ENCODE measurements at regions not wholly inside any gene's neighbourhood (a gene's known extent, or its start where the extent isn't known, plus 50 kb on each side); places are given as distances from the start of the nearest gene placed in this dataset.
A peak's percentile ranks its signal among the peaks of the same experiment; 100 is the strongest.

DNA sequence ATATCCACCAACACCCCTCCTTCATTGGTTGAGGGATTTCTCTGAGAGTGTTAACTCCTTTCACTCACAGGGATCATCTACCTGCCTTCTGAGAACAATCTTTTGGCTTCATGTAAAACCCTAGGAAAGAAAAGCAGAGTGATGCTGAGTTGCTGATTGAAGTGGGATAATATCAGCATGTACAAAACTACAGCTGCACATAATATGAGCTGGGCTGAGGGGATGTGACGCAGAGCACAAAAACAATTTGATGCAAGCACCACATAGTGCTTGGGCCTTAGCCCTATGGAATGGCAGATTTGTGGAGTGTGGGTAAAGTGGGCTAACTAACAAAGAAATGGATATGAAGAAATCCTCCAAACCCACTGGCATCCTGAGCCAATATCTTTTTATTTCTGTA lies 267.6 kb upstream of the KCNH8 start:
- DNase-seq = no peak

DNA sequence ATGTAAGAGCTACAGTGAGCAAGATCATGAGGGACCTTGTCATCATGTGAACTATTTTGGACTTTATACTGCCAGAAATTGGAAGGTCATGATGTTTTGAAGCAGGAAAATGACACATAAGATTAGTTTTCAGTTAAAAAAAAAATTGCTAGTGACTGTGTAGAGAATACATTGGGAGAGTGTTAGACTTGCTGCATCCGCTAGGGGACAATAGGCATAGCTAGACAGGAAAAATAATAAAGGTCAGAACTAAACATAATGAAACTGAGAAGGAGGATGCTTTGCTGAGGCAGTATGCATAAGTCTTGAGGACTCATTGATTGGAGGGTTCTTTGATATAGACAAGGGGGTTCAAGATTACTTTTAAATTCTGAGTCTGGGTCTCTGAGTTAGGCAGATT lies 275.8 kb upstream of the KCNH8 start:
- DNase-seq = no peak

DNA sequence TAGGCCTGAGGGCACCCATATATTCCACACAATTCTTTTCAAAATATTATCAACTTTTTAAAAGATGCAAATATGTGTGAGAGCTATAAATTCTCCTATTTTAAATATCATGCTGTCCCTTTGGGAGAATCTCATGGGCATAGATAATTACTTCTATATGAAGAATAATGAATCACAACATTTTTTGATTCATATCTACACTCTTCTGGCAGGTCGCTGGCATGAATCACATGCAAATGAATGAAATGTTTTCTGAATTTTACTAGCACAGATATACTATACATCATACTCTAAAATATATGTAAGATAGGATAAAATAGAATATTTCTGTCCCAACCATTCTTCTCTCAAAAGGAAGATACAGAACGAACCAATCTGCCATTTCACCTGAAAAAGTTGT lies 277.7 kb upstream of the KCNH8 start:
- no peak for DNase-seq

DNA sequence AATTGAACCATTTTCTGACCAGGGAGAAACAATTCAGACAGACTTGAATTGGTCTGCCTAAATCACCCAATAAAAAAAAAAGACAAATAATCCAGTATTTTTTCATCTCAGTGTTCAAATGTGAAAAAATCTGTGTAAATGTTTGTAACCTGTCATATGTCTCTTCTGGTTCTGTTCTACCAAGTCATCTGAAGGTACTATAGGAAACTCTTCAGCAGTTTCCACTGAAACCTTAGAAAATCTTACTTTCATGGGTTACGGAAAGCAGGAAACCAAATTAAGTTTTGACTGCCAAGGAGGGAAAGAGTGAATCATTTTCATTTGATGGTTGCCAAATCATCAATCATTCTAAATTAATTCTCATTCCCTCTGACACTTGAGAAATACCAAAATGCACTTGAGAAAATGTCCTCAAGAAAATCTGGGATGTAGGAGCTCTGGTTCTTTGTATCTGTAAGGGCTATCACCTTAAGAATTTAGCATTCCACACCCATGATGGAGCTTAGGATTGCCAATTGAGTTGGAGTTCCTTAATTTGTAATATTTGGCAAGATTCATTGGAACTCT lies 278.2 kb upstream of the KCNH8 start:
- no peak for DNase-seq

DNA sequence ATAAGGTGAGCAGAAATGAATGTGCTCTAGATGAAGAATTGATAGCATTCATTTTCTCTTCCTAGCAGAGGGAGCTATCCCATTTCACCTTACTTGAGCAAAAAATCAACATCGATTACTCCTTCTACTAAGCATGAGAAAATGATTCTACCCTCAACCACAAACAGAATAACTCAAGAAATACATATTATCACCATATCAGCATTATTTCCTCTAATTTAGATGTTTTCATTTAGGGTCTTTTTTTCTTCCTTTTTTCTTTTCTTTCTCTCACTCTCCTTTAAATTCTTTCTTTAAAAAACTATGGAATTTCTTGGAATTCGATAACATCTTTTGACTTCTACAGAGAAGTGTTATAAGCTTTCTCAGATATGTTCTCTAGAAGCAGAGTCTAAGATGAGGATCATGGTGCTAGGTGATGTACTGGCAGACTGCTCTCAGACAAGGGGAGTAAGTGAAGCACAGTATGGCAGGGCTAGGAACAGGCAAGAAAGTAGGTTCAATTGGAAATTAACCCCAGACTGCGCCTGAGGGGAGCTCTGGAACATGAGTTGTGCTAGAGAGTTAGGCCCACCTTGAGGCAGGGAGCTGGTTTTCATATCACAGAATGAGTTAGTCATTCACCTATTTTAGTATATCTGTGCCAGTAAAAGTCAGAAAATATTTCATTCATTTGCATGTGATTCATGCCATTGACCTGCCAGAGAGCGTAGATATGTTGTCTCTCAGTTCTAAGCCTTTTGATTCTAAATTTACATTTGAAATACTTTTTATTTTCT lies 279.2 kb upstream of the KCNH8 start:
- no peak for DNase-seq

DNA sequence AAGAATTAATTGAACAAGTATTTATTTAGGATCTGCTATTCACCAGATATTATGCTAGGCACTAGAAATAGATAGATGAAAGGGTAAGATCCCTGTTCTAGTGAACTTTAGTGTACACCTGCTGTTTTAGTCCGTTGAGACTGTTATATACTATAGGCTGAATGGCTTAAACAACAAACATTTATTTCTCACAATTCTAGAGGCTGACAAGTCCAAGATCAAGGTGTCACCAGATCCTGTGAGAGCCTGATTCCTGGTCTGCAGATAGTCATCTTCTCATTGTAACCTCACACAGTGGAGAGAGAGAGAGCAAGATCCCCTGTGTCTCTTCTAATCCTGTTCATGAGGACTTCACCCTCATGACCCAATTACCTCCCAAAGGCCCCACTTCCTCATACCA lies 281.4 kb upstream of the KCNH8 start:
- DNase-seq = no peak

DNA sequence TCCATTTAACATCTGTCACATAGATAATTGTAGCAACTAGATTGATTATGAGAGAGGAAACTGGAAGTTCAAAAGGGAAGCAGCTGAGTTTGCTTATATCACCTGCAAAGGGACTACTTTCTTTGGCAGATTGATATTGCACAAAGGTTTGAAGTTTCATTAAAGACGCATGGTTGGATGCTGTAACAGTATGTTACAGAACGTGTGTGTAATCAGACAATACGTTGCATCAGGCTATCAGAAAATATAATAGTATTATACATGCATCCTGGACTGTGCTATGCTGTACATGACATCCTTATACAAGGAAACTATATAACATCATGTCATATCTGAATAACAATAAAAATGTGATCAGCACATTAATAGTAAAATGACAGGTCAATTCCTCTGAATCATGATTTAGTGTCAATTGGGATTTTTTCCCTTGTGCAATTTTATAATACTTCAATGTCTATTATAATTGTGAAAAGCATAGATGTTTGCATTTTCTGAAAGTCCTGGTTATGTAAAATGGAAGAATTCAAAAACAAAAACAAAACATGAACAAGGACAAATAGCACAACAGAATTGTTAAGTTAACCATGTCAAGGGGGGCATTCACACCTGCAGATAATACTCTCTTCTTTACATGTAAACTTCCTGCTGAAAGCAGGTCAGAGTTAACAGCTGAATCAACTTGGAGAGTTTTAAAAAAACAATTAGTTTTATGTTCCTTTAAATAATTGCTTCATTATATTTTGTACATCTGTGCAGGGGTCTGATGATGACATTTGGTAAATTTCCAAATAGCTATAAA lies 283.2 kb upstream of the KCNH8 start:
- DNase-seq = no peak

DNA sequence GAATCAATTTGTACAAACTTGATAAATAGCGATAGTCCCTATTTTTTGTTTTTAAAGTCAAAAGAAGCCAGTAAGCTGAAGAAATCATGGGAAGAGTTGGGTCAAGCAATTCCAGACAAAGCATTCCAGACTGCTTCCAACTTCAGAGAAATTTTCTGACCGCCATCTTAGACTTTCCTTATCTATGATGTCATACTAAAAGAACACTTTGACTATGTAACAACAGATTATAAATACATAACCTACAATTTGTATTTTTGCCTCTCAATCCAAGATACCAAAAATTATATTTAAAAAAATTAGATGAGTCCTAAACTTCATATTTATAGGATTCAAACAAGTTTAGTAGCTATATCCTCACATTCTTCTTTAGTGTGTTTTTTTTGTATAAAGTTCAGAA lies 286.2 kb upstream of the KCNH8 start:
- DNase-seq = no peak

DNA sequence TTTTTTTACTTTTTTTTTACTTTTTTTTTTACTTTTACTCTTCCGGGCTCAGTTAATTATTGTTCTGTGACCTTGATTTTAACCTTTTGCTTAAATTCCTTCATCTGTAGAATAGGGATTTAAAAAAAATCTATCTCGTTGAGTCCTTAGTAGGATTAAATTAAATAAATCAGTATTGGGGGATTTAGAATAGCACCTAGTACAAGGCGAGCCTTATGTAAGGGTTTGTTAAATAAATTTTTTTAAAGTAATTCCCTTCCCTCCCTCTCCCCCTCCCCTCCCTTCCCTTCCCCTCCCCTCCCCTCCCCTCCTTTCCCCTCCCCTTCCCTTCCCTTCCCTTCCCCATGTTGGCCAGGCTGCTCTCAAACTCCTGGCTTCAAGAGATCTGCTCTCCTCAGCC lies 287.2 kb upstream of the KCNH8 start:
- DNase-seq = no peak

DNA sequence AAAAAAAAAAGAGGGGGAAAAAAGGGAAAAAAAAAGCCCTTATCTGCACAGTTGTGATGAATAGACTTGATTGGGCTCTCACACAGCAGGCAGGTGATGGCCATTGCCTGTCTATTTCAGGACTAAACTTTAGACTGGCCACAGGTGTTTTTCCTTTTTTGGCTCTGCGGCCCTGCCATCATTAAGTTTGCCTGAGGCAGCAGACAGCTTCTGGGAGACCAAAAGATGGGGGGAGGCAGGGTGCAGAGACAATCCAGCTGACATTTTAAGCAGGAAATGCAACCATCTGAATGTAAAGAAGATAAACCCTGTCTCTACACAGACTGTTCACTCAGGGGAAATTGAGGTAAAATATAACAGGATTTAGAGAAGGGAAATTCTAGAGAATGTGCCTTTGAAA lies 295.0 kb upstream of the KCNH8 start:
- DNase-seq = no peak

DNA sequence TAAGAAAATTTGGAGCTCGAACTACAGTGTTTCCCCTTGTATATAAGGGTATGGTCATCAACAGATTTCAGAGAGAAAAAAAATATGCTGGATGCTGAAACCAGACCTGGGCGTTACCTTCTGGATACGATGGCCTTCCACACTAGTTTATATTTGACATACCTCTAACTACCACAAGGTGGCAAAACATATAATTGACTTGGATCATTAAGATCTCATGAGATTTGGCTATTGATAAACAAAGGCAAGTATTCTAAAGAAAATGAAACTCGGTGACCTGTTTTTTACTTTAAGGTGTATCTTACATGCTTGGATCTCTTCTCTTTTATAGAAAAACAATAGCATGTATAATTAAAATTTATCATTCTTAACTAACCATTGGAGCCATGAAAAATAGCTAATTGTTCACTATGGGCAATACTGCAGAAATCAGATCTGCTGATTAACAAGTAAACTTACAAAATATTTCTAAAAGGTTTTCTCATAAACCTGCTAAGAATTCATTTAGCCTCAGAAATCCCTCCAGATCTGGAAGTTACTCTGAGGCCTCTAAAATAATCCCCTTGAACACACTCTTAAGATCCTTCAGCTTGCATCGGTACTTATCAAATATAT lies 300.6 kb upstream of the KCNH8 start:
- peak; percentile 11 for DNase-seq

DNA sequence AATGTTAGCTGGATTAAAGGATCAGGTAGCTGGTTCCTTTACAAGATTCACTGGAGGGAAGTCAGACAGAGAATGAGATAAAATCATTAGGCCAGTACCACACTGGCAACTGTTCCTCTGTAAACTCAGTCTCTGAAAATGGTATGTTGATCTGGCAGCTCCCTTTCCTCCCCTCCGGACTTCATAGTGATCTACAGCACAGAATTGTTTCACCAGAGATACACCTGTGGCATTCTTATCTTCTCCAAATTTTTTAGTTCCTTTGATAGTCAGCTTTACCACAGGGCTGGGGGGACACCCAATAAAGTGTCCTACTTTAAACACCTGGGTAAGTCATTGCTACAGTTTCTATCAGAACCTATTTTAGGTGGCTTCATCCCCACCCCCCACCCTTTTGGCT lies 304.3 kb upstream of the KCNH8 start:
- no peak for DNase-seq

DNA sequence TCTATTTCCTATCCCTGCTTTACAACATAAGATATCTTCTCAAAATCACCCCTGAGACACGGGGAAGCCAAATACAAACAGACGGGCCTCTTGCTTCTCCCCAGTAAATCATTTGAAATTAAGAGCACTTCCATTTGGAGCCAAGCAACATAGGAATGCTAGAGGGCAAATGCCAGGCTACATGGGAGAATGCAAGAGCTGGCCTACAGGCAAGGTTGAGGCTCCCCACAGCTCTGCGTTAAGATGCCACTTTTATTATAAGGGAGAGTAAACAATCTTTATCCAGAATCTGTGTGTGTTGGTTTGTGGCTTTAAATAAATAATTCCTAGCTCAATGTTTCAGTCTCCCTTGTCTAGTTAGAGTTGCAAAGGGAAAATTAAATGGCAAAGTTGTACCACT lies 305.1 kb upstream of the KCNH8 start:
- no peak for DNase-seq

DNA sequence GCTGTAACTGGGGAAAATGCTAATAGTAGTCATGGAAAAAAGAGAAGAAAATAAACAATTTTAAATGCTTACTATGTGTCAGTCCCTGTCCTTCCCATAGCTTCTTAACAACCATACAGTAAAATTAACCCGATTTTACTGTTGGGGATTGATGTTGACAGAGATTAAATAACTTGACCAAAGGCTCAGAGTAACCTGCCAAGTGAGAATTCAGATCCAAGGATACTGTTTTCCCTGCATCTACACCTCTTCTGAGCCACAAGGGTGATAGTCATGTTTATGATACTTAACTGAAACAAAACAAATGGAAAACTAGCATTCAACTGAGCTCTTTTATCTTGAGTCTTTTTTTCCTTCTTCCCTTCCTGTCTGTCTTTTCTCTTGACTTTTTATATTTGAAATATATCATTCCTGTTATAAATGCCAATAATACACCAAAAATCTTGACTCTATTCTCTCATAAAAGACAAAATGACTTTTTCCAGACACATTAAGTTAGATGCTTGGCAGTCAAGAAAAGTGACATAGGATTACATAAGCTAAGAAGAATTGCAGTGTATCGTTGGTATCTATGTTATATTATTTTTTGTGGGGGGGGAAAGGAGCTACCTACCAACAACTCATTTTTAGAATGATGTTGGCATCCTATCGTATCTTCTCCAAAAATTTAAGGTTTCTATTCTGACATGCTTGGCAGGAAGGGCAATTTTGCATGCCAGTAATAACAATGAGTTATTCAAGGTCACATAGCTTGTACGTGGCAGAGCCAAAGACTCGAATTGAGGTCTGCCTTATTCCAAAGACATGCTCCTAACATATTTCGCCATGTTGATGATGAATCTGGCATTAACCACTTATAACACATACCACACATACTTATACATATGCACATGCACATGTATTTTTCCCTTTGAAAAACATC lies 306.6 kb upstream of the KCNH8 start:
- no peak for DNase-seq

DNA sequence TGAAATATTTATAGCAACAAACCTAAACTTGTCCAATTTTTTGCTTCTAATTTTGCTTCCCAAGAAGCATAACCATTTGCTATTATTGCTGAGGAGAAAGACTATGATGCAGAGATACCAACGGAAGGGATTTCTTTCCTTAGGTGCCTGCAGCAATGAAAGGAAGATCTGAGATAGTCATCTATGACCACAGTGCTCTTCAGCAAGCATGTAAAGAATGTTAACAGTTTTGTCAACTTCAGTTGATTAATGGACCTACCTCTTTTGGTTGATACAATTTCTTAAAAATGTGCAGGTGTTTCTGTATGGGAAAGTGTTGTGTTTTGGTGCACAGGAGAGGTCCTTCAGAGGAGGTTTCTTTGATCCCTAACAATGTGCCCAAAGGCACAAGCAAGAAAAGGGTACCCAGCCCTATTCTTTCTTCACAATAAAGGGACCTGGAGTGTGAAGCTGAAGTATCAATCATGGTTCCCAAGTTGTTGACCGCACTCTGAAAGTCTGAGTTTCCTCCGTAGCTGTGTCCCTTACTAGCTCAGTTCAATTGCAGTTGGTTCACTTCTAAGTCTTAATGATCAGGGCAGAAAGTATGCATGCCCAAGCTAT lies 307.7 kb upstream of the KCNH8 start:
- DNase-seq = no peak

DNA sequence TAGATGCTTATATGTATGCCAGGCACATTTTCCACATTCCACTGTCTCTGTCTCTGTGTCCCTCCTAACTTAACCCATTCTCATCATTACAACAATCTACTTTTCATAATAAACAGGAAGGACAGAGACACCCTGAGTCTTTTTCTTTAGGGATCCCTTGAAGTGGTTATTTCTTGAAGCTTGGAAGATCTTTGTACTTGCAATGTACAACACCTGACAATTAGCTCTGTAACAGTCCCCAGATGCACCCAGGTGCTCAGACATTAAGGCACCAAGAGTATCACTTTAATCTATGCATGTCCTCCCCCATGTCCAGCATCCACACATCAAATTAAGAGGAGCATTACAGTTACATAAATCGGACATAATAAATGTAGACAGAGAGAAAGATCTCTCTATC lies 309.6 kb upstream of the KCNH8 start:
- no peak for DNase-seq

DNA sequence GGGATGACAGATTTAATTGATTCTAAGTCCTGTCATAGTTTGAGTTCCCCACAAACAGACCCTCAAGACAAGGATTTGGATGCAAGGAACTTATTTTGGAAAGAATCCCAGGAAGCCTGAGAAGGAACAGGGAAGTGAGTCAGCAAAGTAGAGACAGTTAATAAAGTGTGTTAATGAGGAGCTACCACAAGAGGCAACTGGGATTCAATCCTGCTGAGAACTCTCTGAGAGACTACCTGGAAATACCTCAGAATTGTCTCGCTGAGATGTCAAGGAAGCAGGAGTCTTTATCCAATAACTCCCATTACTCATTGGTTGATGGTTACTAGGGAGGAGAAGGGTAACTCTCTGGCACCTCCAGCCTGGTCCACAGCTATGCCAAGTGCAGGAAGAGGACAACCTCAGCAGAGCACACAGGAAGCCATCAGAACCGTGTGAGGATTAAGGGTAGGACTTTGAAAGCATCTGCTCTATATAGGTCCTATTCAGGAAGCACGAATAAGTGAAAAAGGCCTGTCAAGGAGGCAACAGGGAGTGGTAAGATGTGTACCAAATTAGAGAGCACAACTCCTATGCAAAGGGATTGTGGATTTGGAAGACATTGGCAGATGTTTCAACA lies 311.1 kb upstream of the KCNH8 start:
- DNase-seq = no peak

DNA sequence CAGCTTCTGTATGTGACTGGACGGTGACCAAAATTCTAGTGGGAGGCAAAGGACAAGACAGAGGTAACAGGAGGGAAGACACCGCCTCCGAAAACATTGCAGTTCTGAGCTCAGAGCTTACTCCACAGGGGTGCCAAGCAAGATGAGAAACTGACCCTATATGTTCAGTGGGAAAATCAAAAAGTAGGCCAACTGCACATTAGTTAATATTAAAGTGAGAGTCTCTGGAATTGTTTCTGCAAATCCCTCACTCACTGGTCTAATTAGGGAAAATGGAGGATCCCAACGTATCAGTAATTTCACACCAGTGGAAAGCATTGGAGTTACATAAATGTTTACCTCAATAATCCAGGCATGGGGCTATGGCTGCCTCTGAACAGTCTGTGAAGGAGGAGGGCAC lies 313.3 kb upstream of the KCNH8 start:
- no peak for DNase-seq

DNA sequence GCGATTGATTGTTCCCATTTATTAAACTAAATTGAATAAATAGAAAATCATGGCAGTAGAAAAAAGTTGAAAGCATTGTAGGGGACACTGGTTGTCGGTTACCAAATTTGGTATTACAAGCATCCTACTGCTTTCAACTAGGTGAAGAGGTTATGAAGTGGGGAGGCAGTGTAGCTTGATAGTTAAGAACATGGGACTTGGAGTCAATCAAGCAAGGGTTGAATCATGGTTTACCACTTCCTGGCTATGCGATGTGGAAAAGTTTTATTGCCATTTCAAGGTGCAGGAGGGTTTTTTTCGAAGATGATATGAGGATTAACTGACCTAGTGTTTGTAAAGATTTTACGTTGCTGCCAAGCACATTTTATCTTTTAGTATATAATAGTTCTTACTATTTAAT lies 318.2 kb upstream of the KCNH8 start:
- DNase-seq = no peak

DNA sequence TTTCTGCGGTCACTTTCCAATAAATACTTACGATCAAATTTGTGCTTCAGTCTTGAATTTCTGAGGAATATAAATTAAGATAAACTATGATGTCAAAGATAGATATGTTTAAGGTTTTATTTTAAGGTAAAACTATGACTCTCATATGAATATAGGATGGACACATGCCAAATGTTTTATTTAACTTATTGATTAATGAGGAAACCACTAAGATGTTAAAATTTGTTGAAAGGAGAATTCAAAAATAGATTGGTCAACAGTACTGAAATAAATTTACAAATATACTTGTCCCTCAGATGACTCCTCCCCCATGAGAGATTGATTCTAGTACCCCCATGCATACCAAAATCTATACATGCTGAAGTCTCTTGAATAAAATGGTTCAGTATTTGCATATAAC lies 319.7 kb upstream of the KCNH8 start:
- DNase-seq = no peak

DNA sequence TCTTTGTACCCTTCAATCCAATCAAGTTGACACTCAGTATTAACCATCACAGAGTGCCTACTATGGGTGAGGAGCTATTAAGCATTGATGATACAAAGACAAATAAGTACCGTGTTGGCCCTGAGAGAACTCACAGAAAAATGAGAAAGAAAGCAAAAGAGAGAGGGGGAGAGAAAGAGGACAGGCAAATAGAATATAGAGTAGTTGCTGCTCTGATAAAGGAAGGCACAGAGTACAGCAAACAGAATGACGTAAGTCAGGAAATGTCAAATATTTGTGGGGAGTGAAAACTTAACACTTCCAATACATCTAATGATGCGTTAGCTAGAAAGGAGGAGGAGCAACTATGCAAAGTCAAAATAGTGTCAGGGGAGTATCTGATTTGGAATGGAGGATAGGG lies 320.6 kb upstream of the KCNH8 start:
- DNase-seq = no peak

DNA sequence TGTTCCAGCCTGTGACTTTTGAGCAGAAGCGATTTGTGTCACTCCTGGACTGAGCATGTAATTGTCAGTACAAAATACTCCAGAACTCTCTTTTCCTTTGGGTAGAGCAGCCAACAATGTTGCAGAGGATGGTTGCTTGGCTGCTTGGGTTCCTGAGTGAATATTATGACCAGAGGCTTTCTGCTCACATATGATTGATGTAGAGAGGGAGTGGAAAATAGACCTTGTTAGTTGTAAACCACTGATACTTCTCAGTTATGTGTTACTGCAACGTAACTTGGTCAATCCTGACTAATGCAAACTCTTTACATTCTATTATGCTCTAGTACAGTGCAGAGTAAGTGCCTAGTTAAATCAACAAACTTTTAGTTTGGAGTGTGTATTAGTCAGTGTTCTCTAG lies 322.6 kb upstream of the KCNH8 start:
- DNase-seq = no peak

Data from NCI-H345 (cell line).